HG03442 (cell line): ENCODE measurements at regions not wholly inside any gene's neighbourhood (a gene's known extent, or its start where the extent isn't known, plus 50 kb on each side); places are given as distances from the start of the nearest gene placed in this dataset.

Experiments
- ATAC-seq: cut with Tn5 transposase; IDR thresholded peaks from one replicate; pipeline ENCODE4 v1.9.1; 2021; ENCODE audit warnings: mild to moderate bottlenecking, moderate library complexity; ENCODE audit not compliant: unreplicated experiment

DNA sequence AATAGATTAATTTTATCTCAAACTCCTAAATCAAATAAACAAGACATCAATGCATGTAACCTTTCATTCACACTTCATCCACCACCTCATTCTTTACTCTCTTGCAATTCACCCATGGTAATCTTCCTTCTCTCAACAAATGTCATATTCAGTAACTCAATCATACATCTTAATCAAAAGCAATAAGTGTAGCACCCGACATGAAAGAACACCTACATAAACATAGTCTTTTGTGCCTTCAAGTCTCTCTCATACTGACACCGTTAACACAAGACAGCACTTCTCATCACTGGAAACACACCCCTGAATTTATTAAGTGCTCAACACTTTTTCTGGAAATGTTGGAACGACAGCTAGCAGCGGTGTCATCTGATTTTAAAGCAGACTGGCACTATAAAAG, 225.9 kb downstream of the TTLL7 start:
- ATAC-seq = no peak

- no peak for ATAC-seq
These were observed 228.6 kb downstream of the TTLL7 start for GRCh38 chr1:83770319-83770661.

GRCh38 chr1:83769594-83770318, 229.2 kb downstream of the TTLL7 start:
- no peak for ATAC-seq

- no peak for ATAC-seq
These were observed 229.9 kb downstream of the TTLL7 start for GRCh38 chr1:83769072-83769471.

DNA sequence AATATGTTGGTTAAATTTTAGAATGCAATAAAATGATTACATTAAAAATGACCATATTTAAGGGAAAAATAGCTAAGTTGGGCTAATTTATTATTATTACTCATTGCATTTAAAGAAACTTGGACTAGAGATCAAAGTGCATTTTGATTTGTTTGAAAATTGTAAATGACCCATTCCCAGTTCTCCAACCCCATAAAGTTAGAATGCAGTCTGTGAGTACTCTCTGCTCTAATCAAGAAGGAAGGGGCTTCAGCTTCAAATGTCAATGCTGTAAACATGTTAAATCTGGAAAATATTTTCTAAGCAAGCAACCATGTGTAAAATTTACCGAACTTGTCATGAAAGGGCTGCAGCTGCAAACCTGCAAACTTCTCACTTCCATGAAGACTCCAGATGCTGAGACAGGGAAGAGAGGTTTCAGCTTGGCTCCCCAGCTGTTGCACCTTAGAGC, 232.7 kb downstream of the TTLL7 start:
- no peak for ATAC-seq

DNA sequence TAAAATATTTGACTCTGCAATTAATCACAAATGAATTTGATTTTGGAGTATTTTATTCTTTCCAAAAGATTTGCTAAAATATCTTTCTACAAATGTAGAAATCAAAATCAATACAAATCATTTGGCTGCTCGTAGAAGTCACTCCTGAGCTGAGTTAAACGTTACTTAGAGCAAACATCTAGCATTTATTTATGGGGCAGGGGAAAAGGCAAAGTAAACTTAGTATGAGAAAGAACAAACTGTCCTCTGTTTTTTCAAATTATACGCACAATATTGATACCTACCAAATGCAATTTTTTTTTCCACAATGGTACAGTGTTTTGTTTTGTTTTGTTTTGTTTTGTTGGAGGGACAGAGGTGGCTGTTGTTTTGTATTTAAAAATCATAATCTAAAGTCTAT, 233.8 kb downstream of the TTLL7 start:
- ATAC-seq = no peak

GRCh38 chr1:83764209-83764608, 234.7 kb downstream of the TTLL7 start:
- ATAC-seq = no peak

DNA sequence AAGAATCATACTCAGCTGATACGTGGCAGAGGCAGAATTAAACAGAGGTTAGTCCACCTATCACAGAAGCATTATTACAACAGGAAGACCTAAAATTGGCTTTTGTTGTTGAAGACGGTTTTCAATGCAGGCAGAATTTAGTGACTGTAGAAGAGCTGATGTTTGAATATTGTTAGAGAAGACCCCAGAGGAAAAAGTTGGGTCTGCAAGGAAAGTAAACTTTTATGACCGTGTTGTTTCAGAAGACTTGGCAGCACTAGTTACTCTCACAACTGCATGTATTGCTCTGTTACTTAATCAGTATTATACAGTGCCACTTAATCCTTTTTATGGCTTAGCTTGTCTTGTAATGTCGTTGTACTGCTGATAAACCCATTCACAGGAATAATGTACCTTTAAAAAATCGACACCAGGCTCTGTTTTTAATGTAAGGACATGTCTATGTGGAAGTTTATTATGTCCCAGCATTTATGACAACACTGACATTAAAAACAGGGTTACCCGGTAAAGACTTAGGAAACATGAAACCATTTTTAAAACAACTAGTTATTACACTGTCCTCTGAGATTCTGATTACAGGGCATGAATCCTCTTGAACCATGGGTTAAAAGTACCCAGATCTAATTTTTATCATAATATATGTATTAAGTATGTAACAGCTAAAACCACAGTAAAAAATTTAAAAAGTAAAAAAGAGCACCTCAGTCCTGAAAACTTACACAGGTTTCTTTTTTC, 235.4 kb downstream of the TTLL7 start:
- no peak for ATAC-seq

- no peak for ATAC-seq
These were observed 236.5 kb downstream of the TTLL7 start for GRCh38 chr1:83762416-83762815.

DNA sequence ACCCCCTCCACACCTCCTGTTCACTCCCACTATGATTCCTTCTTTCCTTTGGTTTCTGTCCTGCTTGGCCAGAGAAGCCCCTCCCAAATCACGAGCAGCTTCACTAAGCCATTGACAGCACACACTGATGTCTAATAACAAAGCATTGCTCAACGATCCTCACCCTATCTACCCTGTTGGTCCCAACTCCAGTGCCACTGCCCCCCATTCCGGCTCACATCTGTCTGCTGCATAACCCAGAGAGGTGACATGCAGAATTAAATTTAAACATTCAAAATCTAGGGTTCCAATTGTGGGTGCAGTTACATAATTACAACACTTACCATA, 236.9 kb downstream of the TTLL7 start:
- ATAC-seq = no peak

DNA sequence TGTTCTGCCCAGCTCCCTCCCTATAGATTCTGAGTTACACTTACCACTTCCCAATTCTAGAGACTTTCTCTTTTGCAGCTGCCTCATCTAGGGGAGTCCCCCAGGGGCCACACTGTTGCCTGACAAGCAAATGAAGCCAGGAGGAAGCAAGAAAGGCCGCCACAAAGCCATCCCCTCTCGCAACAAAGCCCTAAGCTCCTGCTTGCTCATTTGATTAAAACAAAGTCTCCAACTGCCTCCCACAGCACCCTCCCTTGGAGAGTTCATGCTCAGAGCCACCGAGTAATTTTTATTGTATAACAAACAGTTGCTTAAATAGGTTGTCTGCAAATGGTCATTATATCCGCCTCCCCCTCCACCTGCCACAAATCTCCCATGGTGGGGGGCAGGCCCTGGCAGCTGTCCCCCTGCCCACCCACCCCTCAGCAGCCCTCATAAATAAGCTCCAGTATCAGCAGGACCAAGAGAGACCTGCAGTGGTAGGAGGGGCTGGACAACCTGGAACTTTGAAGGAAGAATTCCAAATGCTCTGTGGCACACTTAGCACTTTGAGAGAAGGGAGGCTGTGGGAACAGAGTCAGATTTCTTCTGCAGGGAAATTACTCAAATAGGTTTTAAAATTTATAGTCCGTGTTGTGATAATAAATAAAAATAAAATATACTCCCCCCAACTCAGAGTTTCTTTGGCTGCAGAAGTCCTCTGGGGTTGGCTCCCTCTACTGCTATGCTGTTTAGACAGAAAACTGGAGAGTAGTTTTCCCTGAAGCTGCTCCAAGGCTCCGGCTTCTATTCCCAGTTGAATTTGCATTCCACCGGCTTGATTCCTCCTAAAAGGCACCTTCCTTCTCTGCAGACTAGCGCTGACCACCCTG, 237.5 kb downstream of the TTLL7 start:
- peak; percentile 100 for ATAC-seq

GRCh38 chr1:83760226-83761021, 238.5 kb downstream of the TTLL7 start:
- peak; percentile 18 for ATAC-seq

- no peak for ATAC-seq
These were observed 241.8 kb downstream of the TTLL7 start for GRCh38 chr1:83756984-83757717.

GRCh38 chr1:83751602-83752001, 247.3 kb downstream of the TTLL7 start:
- ATAC-seq = no peak

GRCh38 chr1:83750201-83750600, 248.7 kb downstream of the TTLL7 start:
- ATAC-seq = no peak

DNA sequence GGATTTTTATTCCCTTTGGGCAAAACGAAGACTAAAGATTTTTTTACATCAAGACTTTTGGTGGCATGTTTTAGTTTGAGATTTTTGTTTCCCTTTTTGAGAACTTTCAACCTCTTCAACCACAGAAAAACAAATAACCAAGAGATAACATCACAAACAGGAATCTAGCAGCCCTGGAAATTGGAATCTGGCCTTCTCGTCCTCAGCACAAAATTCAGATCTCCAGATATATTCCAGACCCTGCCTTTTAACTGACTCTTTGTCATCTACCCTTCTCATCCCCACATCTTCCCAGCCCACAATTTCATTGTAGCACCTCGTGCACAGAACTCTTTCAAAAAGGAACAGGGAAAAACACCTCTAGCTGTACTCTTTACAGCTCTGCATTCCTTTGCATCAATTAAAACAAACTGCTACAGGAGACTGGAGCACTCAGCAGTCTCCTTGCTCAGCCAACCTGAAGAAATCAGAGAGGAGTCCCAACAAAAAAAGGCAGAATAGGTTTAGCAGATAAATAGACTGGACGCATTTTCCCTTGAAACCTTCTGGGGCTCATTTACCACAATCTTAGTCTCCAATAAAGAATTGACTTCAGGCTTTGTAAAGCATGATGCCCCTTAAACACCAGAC, 251.0 kb downstream of the TTLL7 start:
- ATAC-seq = no peak

DNA sequence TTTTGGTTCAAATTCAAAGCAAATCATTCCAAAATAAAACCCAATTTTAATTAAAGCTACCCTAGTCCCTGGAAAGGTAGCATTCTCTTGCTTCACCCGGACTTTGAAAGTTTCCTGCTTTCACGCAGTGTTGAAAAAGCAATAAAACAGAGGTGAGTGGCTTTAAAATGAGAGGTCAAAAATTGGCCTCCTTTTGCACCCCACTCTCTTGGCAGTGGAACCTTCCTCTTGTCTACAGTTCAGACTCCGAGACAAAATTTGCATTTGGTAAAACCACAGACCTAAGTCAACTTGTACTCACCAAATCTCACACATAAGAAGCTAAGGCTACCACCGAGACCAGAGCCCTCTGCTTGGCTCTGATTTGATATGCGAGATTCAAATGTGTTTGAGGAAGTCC, 252.7 kb downstream of the TTLL7 start:
- ATAC-seq = peak; percentile 80

- no peak for ATAC-seq
These were observed 256.5 kb downstream of the TTLL7 start for GRCh38 chr1:83742446-83742845.

GRCh38 chr1:83741770-83742169, 257.2 kb downstream of the TTLL7 start:
- ATAC-seq = no peak

- no peak for ATAC-seq
These were observed 257.6 kb downstream of the TTLL7 start for GRCh38 chr1:83741348-83741747.
